B cell (primary cell): ENCODE measurements at regions not wholly inside any gene's neighbourhood (a gene's known extent, or its start where the extent isn't known, plus 50 kb on each side); places are given as distances from the start of the nearest gene placed in this dataset.

Experiments used
- ATAC-seq: fragments of 200-7000 bp; cut with Tn5 transposase; one replicate; pipeline ENCODE4 v1.10.0; 2021; ENCODE audit warnings: low read depth, mild to moderate bottlenecking, moderate number of reproducible peaks, moderate library complexity
- CTCF ChIA-PET: fragments of 350-600 bp; sonication (Branson Sonifier 250); formaldehyde crosslinking; loops from one replicate; lab custom pipeline; 2021; ENCODE audit warnings: antibody characterized with exemption, inconsistent platforms; lab: Charles Lee
- POLR2A ChIA-PET: fragments of 350-600 bp; sonication (Branson Sonifier 250); formaldehyde crosslinking; loops from one replicate; lab custom pipeline; 2021; ENCODE audit warnings: antibody characterized with exemption; lab: Charles Lee
- DNase-seq: peaks from one replicate; pipeline ENCODE4 v3.0.0; 2013
- H2AFZ ChIP-seq: 2 replicates; pipeline ENCODE4 v1.6.1; 2012; ENCODE audit warnings: mild to moderate bottlenecking, low read depth, low read length; ENCODE audit not compliant: insufficient read depth, poor library complexity, severe bottlenecking
- H3K27ac ChIP-seq, 2 donors: 1 replicate in 1 of 2; 2 replicates in 1 of 2; pipeline ENCODE4 v1.5.1; 2012 to 2013; ENCODE audit warnings: low read length in 2 of 2, mild to moderate bottlenecking in 2 of 2, moderate library complexity in 1 of 2
- H3K27me3 ChIP-seq, 4 experiments: fragments of 200-600 bp in 1 of 4; sonication (generic) in 1 of 4; replicated peaks in 1 of 4; 1 replicate in 2 of 4; 2 replicates in 2 of 4; pipeline versions ENCODE4 v1.6.1 to v1.7.0; 2013 to 2016; ENCODE audit warnings: low read length in 3 of 4, mild to moderate bottlenecking in 2 of 4, mixed read lengths in 1 of 4, moderate library complexity in 1 of 4; ENCODE audit not compliant: insufficient read depth in 4 of 4, control insufficient read depth in 3 of 4; ENCODE audit errors: control extremely low read depth in 1 of 4
- H3K36me3 ChIP-seq, 2 experiments: replicated peaks in 1 of 2; 1 replicate in 1 of 2; 2 replicates in 1 of 2; pipeline versions ENCODE4 v1.6.1 to v1.7.1; 2013; ENCODE audit warnings: low read length in 1 of 2; ENCODE audit not compliant: insufficient read depth in 2 of 2, control insufficient read depth in 1 of 2; ENCODE audit errors: control extremely low read depth in 1 of 2, extremely low read depth in 1 of 2
- H3K4me1 ChIP-seq, 2 donors: fragments of 200-600 bp in 1 of 2; sonication (generic) in 1 of 2; 1 replicate in 1 of 2; 2 replicates in 1 of 2; pipeline versions ENCODE4 v1.5.1 to v1.6.1; 2013 to 2017; ENCODE audit warnings: low read length in 2 of 2; ENCODE audit not compliant: control insufficient read depth in 2 of 2, insufficient read depth in 2 of 2
- H3K4me2 ChIP-seq: replicated peaks from 2 replicates; pipeline ENCODE3; 2012; ENCODE audit warnings: mild to moderate bottlenecking, low read depth, low read length; ENCODE audit not compliant: poor library complexity, severe bottlenecking
- H3K4me3 ChIP-seq, 5 experiments: fragments of 200-600 bp in 1 of 5; sonication (generic) in 1 of 5; 1 replicate in 3 of 5; 2 replicates in 2 of 5; pipeline versions ENCODE4 v1.5.1 to v1.7.0; 2011 to 2016; ENCODE audit warnings: low read length in 4 of 5, mild to moderate bottlenecking in 4 of 5, low read depth in 2 of 5, control low read depth in 1 of 5, moderate library complexity in 1 of 5; ENCODE audit not compliant: insufficient read depth in 1 of 5; ENCODE audit errors: control extremely low read depth in 1 of 5, extremely low read depth in 1 of 5
- H3K79me2 ChIP-seq: fragments of 200-600 bp; sonication (generic); one replicate; pipeline ENCODE4 v1.6.0; 2016; ENCODE audit warnings: low read length; ENCODE audit not compliant: control insufficient read depth, insufficient read depth
- H3K9ac ChIP-seq: fragments of 200-600 bp; sonication (generic); 2 replicates; pipeline ENCODE4 v1.6.1; 2017; ENCODE audit warnings: mild to moderate bottlenecking, low read length, moderate library complexity
- H3K9me3 ChIP-seq, 3 donors: one replicate each; pipeline versions ENCODE4 v1.6.1 to v1.7.1; 2013; ENCODE audit warnings: low read length in 2 of 3; ENCODE audit not compliant: control insufficient read depth in 2 of 3, insufficient read depth in 1 of 3; ENCODE audit errors: control extremely low read depth in 1 of 3
- H4K20me1 ChIP-seq: 2 replicates; pipeline ENCODE4 v1.6.0; 2012; ENCODE audit warnings: mild to moderate bottlenecking, low read length; ENCODE audit not compliant: insufficient read depth, control insufficient read depth, poor library complexity, severe bottlenecking
- H3K27ac Mint-ChIP-seq: one replicate; pipeline ENCODE4 v1.8.0; 2021; ENCODE audit warnings: mixed read lengths
- H3K27me3 Mint-ChIP-seq: one replicate; pipeline ENCODE4 v1.8.0; 2021; ENCODE audit warnings: mixed read lengths
- H3K4me1 Mint-ChIP-seq: one replicate; pipeline ENCODE4 v1.8.0; 2021; ENCODE audit warnings: mixed read lengths
- H3K4me3 Mint-ChIP-seq: one replicate; pipeline ENCODE4 v1.8.0; 2021; ENCODE audit warnings: mixed read lengths
- H3K9me3 Mint-ChIP-seq: one replicate; pipeline ENCODE4 v1.8.0; 2022; ENCODE audit warnings: mixed read lengths; ENCODE audit not compliant: insufficient read depth
- EZH2 ChIP-seq: IDR thresholded peaks from 2 replicates; pipeline ENCODE4 v1.6.1; 2012; ENCODE audit warnings: borderline replicate concordance, low read depth, mild to moderate bottlenecking, moderate library complexity, low read length; ENCODE audit not compliant: insufficient read depth, poor library complexity, severe bottlenecking
- WGBS: methylation state at CpG from one replicate; pipeline ENCODE4 v1.1.5; 2013; ENCODE audit warnings: missing lambda C conversion rate; ENCODE audit not compliant: insufficient coverage; 5-methylcytosine and 5-hydroxymethylcytosine counted together
- intact Hi-C: fragments of 100-400 bp; cut with micrococcal nuclease; formaldehyde crosslinking; loops from one replicate; pipeline ENCODE4 v1.10.0; 2022
- TF ChIP-seq, protein P1 (sequence below): fragments of 200-600 bp; IDR thresholded peaks from one replicate; pipeline ENCODE4 v1.8.0; 2022; ENCODE audit warnings: antibody characterized with exemption, mild to moderate bottlenecking

GRCh38 chr14:51431033-51431709 is 191.1 kb downstream of the TMX1 start:
- H3K27me3 Mint-ChIP-seq, result peaks cover 13% of the 10 kb centered on the region
- H3K4me1 ChIP-seq, result no peaks in the 10 kb centered on the region
- H3K79me2 ChIP-seq, result no peaks in the 10 kb centered on the region
- H3K4me3 ChIP-seq, result no peak overlapping the region
- H3K27me3 ChIP-seq, result peaks cover 0 to 6% (median 2%) of the 10 kb centered on the region in 4 experiments
- H3K4me3 Mint-ChIP-seq, result no peak overlapping the region
- H3K27ac ChIP-seq, result no peak overlapping the region
- H2AFZ ChIP-seq, result no peak overlapping the region
- TF ChIP-seq, protein P1, sequence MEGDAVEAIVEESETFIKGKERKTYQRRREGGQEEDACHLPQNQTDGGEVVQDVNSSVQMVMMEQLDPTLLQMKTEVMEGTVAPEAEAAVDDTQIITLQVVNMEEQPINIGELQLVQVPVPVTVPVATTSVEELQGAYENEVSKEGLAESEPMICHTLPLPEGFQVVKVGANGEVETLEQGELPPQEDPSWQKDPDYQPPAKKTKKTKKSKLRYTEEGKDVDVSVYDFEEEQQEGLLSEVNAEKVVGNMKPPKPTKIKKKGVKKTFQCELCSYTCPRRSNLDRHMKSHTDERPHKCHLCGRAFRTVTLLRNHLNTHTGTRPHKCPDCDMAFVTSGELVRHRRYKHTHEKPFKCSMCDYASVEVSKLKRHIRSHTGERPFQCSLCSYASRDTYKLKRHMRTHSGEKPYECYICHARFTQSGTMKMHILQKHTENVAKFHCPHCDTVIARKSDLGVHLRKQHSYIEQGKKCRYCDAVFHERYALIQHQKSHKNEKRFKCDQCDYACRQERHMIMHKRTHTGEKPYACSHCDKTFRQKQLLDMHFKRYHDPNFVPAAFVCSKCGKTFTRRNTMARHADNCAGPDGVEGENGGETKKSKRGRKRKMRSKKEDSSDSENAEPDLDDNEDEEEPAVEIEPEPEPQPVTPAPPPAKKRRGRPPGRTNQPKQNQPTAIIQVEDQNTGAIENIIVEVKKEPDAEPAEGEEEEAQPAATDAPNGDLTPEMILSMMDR, result no peak
- TF ChIP-seq EZH2, result no peak
- CTCF ChIA-PET, result no interaction called here
- no peaks in the 10 kb centered on the region for H4K20me1 ChIP-seq
- POLR2A ChIA-PET, result no interaction called here
- H3K36me3 ChIP-seq, result no peaks in the 10 kb centered on the region
- no peaks in the 10 kb centered on the region for H3K9me3 ChIP-seq
- no CpG with 5 or more reads among the region's 3 CpGs for WGBS
- intact Hi-C loops, result no loop called here
- H3K4me2 ChIP-seq, result no peak overlapping the region
- DNase-seq (no peak), ATAC-seq (no peak)
- H3K4me1 Mint-ChIP-seq, result no peaks in the 10 kb centered on the region
- H3K9me3 Mint-ChIP-seq, result no peaks in the 10 kb centered on the region
- no peak overlapping the region for H3K9ac ChIP-seq
- H3K27ac Mint-ChIP-seq, result no peak overlapping the region

- H3K27ac ChIP-seq, result no peak overlapping the region
- H3K9me3 ChIP-seq, result no peaks in the 10 kb centered on the region
- H3K36me3 ChIP-seq, result no peaks in the 10 kb centered on the region
- Mint-ChIP-seq H3K9me3 (no peaks in the 10 kb centered on the region), H3K4me3 (no peak overlapping the region), H3K27me3 (peaks cover 13% of the 10 kb centered on the region), H3K4me1 (no peaks in the 10 kb centered on the region), H3K27ac (no peak overlapping the region)
- CTCF ChIA-PET, result no interaction called here
- H3K9ac ChIP-seq, result no peak overlapping the region
- no peak overlapping the region for H2AFZ ChIP-seq
- H3K4me3 ChIP-seq, result no peak overlapping the region
- TF ChIP-seq, protein P1, result no peak
- no peak for TF ChIP-seq EZH2
- DNase-seq (no peak), ATAC-seq (no peak)
- no peak overlapping the region for H3K4me2 ChIP-seq
- WGBS, result no CpG with 5 or more reads among the region's 1 CpG
- intact Hi-C loops, result no loop called here
- no peaks in the 10 kb centered on the region for H3K79me2 ChIP-seq
- POLR2A ChIA-PET, result no interaction called here
- no peaks in the 10 kb centered on the region for H4K20me1 ChIP-seq
- no peaks in the 10 kb centered on the region for H3K4me1 ChIP-seq
- peaks cover 0 to 6% (median 2%) of the 10 kb centered on the region in 4 experiments for H3K27me3 ChIP-seq
These were observed 191.7 kb downstream of the TMX1 start for GRCh38 chr14:51431741-51432140.
